SIG-M5 treated with dmso at 0.1 percent for 504 hours (cell line): ENCODE measurements at regions not wholly inside any gene's neighbourhood (a gene's known extent, or its start where the extent isn't known, plus 50 kb on each side); places are given as distances from the start of the nearest gene placed in this dataset.
A peak's percentile ranks its signal among the peaks of the same experiment; 100 is the strongest.
"Not testable (repeated sequence)": the region's sequence is repeated elsewhere in the genome, so short reads cannot be mapped to it uniquely, and the experiment has no call there.

Source experiments
- DNase-seq: peaks from one replicate; lab custom pipeline; 2025; ENCODE audit not compliant: unreplicated experiment; lab: John Stamatoyannopoulos, UW

DNA sequence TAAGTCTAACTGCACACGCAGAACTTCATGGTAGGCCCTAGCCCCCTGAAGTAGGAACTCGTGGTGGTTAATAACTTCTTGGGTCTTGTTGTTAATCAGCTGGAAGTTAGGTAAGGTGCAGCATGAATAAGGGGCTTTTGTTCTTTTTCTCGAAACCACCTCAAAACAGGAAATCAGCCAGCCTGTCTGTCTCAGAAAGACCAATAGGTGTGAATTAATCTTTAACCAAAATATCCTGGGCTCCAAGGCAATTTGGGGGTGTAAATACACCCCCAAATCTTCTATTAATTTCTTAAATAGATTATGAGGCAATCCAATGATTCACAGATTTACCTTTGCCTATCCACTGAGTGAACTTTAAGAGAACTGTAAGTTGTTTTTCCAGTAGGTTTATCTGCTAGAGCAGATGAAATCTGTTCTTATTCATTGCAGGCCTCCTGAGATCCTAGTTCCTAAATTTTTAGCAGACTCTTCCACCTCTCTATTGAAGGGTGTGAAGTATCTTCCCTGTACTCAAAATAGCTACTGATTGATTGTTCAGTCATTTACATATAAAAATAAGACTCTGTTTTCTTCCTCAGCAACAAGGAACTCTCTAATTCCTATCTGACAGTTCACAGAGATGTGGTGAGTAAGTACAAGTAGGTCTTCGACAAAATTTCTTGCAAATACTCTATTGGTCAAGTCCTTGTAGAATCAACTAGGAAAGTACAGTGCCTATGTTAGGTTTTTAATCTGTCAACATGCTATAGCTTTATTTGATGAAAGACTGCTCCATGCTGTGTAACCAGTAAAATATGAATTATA, 427.1 kb upstream of the NOX3 start:
- DNase-seq = no peak

DNA sequence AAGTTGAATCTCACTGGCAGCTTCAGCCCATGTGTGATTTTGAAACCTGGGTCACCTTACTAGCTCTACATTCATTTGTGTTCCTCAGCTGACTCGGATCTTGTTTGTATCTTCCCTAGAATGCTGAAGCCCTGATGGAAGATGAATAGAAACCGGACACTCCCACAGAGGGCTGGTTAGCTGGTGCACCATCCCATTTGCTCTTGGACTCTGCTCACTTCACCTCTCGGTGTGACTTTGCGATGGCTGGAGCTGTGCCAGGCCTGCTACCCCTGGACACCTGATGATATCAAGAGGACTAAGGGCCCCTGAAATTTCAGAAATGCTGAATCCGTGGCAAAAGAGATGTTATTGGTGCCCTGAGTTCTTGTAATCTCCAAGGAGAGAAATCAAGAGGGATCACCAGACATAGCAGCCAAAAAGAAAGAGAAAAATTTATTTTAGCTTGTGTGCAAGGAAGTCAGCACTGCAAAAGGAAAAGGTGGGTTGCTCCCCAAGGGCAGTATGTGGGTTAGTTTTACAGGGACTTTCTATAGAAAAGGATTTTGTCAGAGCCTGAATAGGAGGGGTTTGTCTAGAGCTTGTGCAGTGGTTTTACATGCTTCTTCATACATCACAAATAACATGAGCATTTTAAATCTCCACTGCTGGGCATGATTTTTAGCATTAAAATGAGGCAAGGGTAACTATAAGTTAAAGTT, 426.3 kb upstream of the NOX3 start:
- DNase-seq = no peak

DNA sequence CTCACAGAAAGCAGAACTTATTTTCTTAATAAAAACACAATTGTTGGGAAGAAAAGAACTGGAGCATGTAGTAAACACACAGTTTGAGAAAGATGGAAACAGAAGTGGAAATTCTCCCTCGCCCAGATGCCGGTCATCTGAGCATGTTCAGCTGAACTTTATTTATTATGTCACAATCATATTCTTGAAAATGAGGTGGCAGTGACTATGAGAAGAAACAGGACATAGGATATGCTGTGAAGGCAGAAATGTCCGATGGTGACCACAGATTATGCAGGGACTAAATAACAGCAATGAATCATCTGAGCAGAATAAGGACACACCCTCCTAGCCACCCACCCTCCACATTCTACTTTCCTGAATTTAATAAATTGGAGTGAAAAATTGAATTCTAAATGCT, 425.3 kb upstream of the NOX3 start:
- no peak for DNase-seq

DNA sequence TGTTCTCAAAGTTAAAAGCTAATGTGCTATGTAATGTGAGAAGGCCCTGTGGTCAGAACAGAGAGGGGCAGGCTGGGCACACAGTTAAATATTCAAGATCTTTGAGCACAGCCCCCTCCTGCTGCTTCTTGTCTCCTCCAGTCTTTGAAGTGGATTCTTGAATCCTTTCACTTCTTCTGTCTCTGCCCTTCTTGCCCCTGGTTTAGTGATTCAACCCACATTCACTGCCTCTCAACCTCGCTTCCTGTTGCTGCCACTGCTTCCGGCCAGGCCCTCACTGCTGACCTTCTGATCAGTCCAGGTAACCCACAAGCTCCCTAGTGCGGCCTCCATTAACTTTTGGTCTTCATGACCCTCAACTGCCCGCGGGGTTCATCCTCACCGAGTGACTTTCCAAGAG, 417.3 kb upstream of the NOX3 start:
- DNase-seq = no peak

DNA sequence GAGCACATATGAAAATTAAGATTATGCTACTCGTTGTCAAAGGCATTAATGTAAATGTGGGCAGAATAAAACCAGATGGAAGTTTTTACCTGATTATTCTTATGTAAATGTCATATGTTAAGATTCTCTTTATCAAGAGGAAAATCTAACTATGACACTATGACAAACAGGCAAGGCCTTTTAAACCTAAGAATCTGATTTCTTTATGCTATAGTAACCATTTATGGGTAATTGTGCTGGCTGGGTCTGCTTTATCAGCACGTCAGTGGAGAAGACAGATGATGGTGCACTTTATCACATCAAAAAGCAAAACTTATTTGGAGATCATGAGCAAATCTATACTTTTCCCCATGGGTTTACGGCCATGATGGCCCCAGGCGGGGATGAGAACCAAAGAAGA, 412.0 kb upstream of the NOX3 start:
- DNase-seq = no peak

DNA sequence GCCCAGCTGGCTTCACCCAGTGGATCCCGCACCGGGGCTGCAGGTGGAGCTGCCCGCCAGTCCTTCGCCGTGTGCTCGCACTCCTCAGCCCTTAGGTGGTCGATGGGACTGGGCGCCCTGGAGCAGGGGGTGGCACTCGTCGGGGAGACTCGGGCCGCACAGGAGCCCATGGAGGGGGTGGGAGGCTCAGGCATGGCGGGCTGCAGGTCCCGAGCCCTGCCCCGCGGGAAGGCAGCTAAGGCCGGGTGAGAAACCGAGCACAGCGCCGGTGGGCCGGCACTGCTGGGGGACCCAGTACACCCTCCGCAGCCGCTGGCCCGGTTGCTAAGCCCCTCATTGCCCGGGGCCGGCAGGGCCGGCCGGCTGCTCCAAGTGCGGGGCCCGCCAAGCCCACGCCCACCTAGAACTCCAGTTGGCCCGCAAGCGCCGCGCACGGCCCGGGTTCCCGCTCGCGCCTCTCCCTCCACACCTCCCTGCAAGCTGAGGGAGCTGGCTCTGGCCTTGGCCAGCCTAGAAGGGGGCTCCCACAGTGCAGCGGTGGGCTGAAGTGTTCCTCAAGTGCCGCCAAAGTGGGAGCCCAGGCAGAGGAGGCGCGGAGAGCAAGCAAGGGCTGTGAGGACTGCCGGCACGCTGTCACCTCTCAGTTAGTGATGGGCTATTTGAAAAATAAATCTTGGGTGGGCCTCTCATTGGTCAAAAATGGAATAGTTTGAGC, 411.2 kb upstream of the NOX3 start:
- DNase-seq = not testable (repeated sequence)

DNA sequence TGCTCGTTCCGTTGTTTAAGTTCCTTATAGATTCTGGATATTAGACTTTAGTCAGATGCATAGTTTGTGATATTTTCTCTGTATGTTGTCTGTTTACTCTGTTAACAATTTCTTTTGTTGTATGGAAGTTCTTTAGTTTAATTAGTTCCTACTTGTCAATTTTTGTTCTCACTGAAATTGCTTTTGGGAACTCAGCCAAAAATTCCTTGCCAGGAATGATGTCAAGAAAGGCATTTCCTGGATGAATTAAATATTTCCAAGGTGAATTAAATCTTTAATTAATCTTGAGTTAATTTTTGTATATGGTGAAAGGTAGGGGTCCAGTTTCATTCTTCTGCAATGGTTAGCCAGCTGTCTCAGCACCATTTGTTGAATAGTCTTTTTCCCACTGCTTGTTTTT, 406.2 kb upstream of the NOX3 start:
- DNase-seq = no peak

DNA sequence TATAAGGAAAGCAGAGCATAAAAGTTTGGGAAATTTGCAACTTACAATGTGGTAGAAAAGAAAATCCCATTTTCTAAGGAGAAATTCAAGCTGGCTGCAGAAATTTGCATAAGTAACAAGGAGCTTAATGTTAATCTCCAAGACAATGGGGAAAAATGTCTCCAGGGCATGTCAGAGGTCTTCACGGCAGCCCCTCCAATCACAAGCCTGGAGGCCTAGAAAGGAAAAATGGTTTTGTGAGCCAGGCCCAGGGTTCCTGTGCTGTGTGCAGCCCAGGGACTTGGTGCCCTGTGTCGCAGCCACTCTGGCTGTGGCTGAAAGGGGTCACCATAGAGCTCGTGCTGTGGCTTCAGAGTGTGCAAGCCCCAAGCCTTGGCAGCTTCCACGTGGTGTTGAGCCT, 403.3 kb upstream of the NOX3 start:
- DNase-seq = not testable (repeated sequence)

DNA sequence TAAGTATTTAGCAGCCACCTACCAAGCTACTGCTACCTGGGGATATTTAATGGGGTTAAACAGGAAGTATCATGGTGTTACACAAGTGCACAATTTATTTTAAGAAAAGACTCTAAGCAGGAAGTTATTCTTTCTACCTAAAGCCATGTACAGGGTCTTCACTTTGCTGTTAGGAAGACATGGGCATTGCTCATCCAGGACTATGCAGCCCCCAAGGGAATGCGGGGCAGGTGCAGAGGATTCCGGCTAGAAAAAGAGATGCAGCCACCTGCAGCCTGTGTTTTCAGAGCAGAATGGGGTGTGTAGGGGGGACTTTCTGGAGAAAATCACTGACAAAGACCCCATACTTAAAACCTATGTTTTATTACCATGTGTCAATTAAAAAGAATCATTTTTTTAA, 399.1 kb upstream of the NOX3 start:
- DNase-seq = no peak

DNA sequence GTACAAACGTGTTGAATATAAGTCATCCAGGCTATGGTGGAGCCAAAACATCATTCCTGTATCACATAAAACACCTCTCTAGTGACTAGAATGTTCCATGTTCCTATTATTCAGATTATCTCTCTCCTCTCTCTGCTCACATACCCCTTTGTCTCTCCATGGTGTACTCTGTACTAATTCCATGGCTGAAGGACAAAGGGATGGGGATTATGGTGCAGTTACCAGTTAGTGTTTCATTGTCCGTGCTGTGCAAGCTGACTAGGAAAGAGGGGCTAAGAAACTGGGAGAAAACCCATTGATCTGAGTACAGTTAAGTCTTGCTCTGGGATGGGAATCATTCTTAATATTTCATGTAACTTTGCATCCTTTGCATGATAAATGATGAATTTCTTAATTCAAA, 397.4 kb upstream of the NOX3 start:
- no peak for DNase-seq

DNA sequence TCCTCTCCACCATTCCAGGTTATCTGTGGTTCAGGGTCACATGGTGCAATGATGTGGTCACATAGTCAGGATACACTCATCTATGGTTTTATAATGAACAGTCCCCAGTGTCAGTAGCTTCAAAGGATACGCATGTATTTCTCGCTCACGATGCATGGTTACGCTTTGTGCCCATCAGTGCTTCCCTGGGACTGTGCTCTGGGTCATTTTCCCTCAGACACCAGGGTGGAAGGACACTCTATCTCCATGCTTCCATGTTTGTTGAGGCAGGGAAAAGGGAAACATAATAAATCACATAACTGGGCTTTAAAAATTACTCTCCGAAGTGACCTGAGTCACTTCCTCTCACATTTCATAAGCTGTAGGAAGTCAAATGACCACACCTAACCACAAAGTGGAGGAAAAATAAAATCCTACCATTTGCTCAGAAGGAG, 394.8 kb upstream of the NOX3 start:
- no peak for DNase-seq

DNA sequence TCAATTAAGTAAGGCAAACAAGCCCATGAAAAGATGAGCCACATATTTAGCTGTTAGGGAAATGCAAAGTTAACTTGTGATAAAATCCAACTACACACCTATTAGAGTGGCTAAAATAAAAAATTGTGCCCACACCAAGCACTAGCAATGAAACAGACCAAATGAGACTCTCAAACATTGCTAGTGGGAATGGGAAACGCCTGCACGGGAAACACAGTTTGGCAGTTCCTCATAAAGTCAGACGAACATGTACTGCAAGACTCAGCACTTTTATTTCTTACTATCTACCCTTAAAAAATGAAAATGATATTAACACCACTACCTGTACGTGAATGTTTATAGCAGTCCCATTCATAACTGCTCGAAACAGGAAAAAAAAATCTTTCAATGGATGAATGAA, 392.1 kb upstream of the NOX3 start:
- no peak for DNase-seq

DNA sequence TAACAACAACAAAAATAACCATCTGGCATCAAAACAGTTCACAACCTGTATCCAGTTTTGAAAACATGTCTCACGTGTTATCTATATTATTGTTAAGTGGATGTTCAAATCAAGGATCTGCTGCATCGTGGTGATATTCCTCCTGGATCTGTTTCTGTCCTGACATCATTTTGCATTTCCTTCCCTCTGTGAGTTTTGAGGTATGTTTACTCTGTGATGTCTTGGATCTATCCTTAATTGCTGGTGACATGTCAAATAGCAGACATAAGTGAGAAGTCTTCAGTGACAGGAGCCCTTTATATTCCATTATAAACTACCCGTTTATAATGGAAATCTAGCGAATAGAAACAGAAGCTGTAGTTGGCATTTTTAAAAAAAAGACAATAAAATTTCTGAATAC, 381.8 kb upstream of the NOX3 start:
- no peak for DNase-seq

DNA sequence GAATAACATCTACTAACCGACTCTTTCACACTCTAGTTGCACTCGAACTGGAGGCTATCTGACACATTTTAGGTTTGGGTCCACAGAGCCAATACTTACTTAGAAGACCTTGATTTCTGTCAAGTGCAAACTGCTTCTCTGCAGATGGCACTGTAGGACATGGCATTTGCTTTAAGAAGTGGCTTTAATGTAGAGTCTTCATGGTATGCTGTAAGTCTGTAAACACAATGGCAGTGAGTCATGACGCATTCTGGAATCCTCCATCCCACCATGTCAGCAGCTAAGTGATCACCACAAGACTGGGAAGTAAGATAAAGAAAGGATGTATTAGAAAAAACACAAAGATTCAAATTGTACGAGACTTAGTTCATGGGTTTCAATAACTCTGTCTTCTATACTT, 377.0 kb upstream of the NOX3 start:
- no peak for DNase-seq

DNA sequence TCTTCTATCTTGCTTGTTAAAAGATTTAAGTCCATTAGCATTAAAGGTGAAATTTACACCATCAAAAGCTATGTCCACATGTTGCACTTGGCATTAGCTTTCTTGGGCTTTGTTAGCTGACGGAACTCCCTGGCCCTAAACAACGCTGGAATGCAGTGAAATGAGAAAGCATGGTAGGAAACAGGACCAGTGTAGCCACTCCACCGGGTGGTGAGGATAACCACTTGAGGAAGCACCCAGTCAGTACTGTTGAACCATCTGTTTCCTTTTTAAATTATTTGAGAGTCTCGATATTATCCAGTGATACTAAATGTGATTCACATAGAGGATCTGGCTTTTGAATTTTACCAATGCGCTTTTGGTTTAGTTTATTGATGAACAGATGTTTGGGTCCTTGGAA, 374.9 kb upstream of the NOX3 start:
- DNase-seq = no peak

DNA sequence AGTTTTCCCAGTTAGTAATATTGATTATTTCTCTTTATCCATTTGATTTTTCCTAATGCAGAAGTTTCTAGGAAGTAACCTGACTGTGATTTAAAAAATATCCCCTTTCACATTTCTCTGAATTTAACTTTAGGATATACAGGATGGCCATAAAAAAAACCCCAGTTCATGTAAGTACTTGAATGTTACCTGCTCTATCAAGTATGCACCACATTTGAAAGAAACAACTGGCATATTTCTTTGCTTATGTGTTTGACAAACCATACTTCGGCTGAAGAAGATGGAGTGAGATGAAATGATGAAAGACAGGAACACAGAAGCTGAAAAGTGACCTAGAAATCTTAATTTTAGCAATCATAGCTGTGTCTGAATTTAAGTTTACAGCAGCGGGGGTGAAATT, 374.0 kb upstream of the NOX3 start:
- no peak for DNase-seq

DNA sequence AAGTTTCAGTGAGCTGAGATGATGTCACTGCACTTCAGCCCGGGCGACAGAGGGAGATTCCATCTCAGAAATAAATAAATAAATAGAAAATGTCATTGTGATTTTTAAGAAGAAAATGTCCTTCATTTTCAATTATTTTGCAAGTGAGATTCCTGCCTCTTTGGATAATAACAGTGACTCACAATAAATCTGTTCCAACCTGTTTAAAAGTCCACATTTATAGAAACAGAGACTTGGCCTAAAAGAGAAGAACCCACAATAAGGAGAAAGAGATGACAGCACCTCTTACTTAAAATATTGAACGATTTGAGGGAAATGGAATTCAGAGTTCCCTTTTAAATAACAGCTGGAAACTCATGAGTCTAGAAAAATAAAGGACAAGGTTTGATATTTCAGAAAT, 373.4 kb upstream of the NOX3 start:
- DNase-seq = no peak

DNA sequence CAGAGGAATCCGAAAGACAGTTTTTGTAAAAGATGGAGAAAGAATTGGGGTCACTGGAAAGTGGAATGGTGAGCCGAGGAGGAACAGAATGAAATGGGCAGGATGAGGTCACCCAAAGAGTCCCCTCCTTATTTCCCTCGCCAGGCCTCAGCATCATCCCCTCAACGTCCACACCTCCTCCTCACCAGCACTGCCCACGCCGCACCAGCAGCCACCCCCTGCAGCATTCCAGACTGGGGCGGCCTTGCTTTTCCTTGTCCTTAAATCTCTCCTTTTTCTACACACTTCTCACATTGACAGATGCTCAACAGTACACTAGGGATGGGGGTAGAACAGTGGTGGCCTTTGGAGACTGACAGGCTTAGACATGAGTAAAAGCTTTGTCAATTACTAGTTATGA, 363.1 kb upstream of the NOX3 start:
- DNase-seq = no peak

DNA sequence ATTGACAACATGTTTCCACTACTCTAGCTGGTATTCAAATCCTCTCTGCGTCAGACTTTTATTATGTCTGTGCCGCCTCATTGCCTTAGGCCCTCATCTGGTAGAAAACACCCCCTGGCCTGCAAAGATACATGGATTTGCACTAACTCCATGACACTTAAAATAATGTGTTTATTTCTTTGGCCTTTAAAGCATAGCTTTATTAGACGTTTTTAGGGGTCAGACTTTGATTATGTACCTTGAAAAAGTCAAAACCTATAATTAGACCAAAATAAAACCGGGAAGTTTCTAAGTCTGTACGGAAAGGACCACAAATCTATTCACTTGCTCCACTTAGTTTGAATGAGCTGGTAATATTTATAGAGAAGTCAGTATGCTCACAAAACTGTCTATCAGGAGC, 357.9 kb upstream of the NOX3 start:
- DNase-seq = no peak

DNA sequence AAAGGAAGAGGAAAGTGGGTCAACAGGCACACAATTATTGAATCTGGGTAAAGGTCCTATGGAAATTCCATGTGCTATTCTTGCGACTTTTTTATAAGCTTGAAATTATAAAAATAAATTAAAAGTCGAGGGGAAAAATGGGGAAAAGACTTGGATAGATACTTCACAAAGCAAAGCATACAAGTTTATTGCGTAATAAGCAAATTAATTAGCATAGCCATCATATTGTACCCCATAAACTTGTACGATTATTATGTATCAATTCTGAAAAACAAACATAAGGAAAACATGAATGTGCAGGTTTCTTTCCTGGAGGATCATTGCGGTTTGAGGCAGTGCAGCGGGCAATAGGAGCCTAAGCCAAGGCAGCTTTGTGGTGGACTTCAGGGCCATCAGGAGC, 351.6 kb upstream of the NOX3 start:
- DNase-seq = no peak

DNA sequence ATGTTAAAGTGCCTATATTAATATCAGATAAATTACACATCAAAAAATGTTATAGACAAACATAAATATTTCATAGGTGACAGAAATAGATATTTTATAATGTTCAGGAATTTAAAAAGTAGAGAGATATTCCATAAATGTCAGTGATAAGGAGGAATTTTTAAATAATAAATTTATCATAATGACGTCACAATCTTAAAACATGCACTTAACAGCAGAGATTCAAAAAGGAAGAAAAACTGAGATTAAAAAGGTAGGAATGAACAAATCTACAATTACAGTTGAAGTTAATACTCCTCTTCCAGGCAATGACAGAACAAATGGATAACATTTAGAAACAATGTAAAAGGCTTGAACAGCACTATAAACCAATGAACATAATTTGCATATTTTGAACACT, 345.4 kb upstream of the NOX3 start:
- no peak for DNase-seq

DNA sequence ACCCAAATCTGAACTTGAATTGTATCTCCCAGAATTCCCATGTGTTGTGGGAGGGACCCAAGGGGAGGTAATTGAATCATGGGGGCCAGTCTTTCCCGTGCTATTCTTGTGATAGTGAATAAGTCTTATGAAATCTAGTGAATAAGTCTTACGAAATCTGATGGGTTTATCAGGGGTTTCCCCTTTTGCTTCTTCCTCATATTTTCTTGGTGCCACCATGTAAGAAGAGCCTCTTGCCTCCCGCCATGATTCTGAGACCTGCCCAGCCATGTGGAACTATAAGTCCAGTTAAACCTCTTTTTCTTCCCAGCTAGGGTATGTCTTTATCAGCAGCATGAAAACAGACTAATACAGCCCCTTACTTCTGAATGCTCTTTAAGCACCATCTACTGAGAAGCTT, 343.2 kb upstream of the NOX3 start:
- peak; percentile 1 for DNase-seq
